Muscle of back (tissue), 3 donors: ENCODE measurements at regions not wholly inside any gene's neighbourhood (a gene's known extent, or its start where the extent isn't known, plus 50 kb on each side); places are given as distances from the start of the nearest gene placed in this dataset.

Experiments
- DNase-seq, 3 donors: peaks; one replicate each; pipeline versions ENCODE4 v3.0.0 to v3.0.0-alpha.2; 2013

- DNase-seq: no peak
Measured at GRCh38 chr2:60603533-60604190, 50.2 kb upstream of the BCL11A start.

- no peak for DNase-seq
Measured at GRCh38 chr2:60604486-60605064, 51.1 kb upstream of the BCL11A start.

GRCh38 chr2:60605866-60606265 lies 52.4 kb upstream of the BCL11A start:
- no peak for DNase-seq

DNA sequence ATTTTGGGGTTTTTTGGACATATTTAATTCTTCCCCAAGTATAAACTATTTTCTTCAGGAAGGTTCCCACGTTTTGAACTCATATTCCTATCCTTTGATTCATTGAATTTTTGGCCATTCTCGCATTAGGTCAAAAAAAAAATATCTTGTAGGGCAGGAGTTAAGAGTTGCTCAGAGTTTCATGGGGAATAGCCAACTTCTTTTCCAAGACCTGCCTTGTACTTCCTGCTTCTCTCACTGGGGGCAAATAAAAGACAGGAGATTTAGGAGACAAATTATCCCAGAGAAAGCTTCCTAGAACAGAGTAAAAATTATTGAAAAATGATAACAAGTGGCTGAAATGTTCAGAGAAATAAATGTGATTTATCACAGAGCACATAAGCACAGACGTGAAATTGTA lies 55.2 kb upstream of the BCL11A start:
- DNase-seq: peak in 1 of 3 donors; percentile 34

DNA sequence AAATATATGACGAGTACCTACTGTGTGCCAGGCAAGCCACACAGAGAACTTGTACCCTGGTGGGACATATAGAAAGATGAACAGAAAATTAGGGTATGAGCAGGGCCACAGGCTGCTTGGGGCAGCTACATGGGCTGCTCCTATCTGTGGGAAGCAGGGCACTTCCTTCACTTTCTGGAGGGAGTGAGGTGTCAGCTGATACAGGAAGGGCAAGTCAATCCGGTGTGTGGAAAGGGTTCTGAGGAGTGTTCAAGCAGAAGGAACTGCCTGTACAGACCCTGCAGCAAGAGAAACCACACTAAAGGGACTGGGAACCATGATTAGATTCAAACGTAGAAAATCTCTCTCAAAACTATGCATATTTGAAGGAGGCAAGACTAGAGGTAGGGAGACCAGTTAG lies 58.6 kb upstream of the BCL11A start:
- DNase-seq: no peak

DNA sequence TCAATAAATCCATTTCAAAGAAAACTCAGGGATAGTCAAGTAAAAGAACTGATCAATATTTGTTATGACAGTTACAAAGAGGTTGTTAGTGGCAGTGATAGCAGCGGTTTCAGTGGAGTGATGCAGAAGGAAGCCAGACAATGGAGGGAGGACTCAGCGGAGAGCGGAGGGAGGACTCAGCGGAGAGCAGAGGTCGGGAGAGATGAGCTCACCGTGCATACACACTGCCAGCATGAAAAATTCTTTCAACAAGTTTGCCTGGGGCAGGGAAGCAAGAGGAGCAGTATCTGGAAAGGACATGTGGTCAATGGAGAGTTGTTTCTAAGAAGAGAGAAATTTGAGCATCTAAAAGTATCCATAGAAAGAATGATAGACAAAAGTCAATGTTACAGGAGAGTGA lies 60.9 kb upstream of the BCL11A start:
- DNase-seq: no peak

GRCh38 chr2:60621688-60622429 lies 68.4 kb upstream of the BCL11A start:
- no peak for DNase-seq

- DNase-seq: no peak
Measured at GRCh38 chr2:60623040-60623439, 69.6 kb upstream of the BCL11A start.

- no peak for DNase-seq
Measured at GRCh38 chr2:60627412-60627811, 74.0 kb upstream of the BCL11A start.

GRCh38 chr2:60628026-60628425 lies 74.6 kb upstream of the BCL11A start:
- DNase-seq: no peak

DNA sequence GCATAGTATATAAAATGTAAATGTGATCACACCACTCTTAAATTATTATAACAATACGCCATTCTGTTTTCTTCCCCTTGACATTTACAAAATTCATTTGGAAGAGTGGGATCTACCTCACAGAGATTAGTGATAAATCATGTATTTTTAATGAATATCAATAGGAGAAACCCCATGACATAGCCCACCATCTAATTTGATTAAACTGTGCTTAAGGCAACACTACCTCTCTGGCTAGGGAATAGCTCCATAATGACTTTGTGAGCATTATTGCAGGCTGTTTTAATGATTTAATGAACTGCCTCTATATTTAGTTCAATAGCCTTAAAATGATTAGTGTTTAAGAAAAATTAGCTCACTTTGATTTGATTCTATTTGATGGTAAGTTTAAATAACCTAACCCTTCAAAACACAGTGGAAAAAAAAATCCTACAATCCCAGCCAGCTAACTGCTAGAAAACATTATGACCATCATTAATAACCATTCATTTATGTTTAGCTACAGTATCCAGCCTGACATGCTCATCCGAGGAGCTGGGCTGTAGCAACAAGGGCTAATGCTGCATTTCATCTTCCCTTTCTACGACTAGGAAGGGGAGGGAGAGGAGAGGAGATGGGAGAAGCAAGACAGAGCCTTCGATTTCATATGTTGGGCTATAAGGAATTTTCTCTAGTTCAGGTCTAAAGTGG lies 75.3 kb upstream of the BCL11A start:
- DNase-seq: no peak

GRCh38 chr2:60629305-60629662 lies 75.8 kb upstream of the BCL11A start:
- no peak for DNase-seq

DNA sequence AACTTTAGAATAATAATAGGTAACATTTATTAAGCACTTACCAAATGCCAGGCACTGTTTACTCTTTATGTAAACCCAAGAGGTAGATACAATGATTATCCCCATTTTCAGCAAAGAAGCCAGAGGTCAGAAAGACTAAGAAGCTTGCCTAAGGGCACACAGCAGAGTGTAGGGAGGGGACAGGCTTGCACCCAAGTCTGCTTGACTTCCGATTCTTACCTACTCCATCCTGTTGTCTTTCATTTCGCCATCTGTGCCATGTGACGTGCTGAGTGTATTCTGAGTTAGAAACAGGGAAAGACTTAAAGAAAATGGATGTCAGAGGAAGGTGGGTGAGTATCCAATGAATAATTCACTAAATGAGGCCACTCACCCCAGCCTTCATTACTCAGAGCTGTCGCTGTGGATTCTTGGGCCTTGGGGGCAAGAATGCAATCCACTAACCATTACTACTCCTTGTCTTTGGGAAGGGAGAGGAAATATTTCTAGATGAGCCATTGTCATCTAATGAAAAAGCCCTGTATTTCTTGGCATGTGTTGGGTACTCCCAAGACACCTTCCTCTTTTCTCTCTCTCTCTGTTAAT lies 76.4 kb upstream of the BCL11A start:
- DNase-seq: no peak

GRCh38 chr2:60633615-60634014 lies 80.2 kb upstream of the BCL11A start:
- DNase-seq: no peak

GRCh38 chr2:60634438-60634837 lies 81.0 kb upstream of the BCL11A start:
- no peak for DNase-seq

DNA sequence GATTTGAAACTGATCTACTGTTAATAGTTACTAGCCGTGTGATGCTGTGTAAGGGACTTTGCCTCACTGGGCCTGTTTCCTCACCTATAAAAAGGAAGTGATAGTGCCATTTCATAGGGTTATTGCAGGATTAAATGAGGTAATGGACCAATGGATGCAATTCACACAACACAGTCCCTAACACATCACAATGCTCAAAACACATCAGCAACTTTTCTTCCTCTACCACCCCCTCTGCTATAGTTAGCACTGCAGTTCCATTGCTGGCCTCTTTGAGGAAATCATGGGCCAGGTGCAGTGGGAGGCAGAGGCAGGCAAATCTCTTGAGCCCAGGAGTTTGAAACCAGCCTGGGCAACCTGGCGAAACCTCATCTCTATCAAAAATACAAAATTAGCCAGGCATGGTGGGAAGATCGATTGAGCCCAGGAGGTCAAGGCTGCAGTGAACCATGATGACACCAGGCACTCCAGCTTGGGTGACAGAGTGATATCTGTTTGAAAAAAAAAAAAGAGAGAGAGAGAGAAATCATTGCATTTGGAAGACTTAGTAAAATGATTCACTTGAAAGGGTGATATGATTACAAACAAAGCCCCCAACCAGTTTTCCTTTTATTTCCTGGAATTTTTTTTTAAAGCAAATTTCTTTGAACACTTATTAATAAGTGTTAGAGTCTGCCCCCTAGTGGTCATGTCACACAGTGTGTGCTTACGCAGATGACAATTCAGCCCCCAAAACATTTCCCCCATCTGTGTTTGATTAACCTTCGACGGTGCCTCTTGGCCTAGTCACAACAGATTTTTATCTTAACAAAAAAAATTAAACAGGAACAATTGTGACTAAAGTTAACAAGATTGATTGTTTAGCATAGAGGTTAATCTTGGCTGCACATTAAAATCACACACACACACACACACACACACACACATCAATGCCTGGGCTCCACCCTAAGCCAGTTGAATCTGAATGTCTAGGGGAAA lies 88.6 kb upstream of the BCL11A start:
- DNase-seq: peak; percentile 21 to 36 (median 24)

DNA sequence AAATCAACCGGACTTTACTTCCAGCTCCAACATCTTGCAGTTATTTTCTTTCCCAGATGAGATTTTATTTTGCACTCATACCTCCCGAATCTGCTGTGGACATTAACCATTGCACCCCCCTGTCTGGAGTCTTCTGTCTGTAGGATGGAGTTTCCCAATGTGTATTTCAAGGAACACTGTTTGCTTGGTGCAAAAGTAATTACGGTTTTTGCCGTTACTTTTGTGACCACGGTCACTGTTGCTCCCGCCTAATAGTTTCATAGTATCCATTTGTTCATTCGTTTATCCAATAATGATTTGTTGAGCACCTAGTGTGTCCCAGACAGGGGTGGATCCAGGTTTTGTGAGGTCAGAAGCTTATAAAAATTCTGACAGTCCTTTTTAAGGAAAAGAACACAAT lies 90.3 kb upstream of the BCL11A start:
- DNase-seq: no peak

- peak; percentile 42 to 72 (median 63) for DNase-seq
Measured at GRCh38 chr2:60644951-60645350, 91.5 kb upstream of the BCL11A start.

GRCh38 chr2:60648191-60648590 lies 94.7 kb upstream of the BCL11A start:
- no peak for DNase-seq

DNA sequence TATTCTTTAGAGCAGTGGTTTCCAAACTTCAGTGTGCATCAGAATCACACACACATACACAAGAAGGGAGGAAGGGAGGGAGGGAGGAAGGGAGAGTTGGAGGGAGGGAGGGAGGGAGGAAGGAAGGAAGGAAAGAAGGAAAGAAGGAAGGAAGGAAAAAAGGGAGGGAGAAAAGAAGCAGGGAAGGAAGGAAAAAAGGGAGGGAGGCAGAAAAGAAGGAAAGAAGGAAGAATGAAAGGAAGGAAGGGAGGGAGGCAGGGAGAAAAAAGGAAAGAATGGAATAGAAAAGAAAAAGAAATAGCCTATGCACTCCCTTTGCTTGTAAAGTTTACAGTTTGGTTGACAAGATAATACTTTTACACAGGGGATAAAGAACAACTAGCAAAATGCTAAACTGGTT lies 96.3 kb upstream of the BCL11A start:
- no peak for DNase-seq

- peak in 1 of 3 donors; percentile 28 for DNase-seq
Measured at GRCh38 chr2:60652832-60653340, 99.4 kb upstream of the BCL11A start.
